ENCODE measurements at regions not wholly inside any gene's neighbourhood (a gene's known extent, or its start where the extent isn't known, plus 50 kb on each side); places are given as distances from the start of the nearest gene placed in this dataset.

DNA sequence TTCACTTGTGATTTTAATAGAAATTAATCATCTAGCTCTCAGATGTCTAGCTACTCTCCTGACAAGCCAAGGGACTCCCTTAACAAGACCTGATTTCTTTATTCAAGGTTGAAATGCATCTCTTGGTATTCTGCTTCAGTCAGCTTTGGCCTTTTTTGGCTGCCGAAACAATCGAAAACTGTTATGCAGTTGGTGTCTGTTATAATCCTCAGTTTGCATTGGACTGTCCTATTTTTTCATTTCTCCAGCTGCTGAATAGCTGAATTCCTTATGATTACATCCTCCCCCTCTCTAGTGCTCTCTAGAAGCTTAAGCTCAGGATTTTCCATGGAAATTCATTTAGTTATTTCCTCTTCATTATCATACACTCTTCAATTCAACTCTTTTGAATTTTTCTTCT, 177.2 kb downstream of the TRIML1 start:
- intact Hi-C loops (cut with DNase I): no loop called here
- Histone ChIP-seq H3K36me3 (no peaks in the 10 kb centered on the region), H3K27ac (no peak overlapping the region), H3K9me3 (peaks cover 0 to 15% (median 0%) of the 10 kb centered on the region in 11 donors), H3K27me3 (no peaks in the 10 kb centered on the region), H3K4me1 (no peaks in the 10 kb centered on the region), H3K4me3 (no peak overlapping the region)
- TF ChIP-seq, protein P1, sequence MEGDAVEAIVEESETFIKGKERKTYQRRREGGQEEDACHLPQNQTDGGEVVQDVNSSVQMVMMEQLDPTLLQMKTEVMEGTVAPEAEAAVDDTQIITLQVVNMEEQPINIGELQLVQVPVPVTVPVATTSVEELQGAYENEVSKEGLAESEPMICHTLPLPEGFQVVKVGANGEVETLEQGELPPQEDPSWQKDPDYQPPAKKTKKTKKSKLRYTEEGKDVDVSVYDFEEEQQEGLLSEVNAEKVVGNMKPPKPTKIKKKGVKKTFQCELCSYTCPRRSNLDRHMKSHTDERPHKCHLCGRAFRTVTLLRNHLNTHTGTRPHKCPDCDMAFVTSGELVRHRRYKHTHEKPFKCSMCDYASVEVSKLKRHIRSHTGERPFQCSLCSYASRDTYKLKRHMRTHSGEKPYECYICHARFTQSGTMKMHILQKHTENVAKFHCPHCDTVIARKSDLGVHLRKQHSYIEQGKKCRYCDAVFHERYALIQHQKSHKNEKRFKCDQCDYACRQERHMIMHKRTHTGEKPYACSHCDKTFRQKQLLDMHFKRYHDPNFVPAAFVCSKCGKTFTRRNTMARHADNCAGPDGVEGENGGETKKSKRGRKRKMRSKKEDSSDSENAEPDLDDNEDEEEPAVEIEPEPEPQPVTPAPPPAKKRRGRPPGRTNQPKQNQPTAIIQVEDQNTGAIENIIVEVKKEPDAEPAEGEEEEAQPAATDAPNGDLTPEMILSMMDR (IDR thresholded peaks at IDR 0.05): no peak
- ATAC-seq: no peak
- WGBS, 2 donors: 88 to 91% methylated on average over 2 of the region's 2 CpGs
- DNase-seq: no peak

DNA sequence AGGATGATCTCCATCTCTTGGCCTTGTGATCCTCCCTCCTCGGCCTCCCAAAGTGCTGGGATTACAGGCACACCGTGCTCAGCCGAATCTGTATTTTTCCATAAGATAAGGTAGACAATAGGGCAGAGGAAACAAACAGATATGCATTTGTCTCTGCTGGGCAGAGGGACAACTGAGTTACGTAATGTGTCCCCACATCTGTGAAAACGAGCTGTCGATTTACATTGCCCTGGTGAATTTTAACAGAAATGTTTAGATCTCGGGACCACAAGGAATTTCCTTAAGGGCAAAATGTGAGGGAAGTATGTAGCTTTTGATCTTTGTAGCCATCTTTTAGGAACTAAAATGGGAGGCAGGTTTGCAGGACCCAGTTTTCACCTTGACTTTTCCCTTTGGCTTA, 189.7 kb downstream of the TRIML1 start:
- ATAC-seq: no peak
- H3K9me3 ChIP-seq: no peaks in the 10 kb centered on the region
- H3K4me1 ChIP-seq: no peaks in the 10 kb centered on the region
- H3K36me3 ChIP-seq: no peaks in the 10 kb centered on the region
- no peak overlapping the region for H3K27ac ChIP-seq
- H3K27me3 ChIP-seq: peaks cover 0 to 4% (median 0%) of the 10 kb centered on the region in 7 donors
- TF ChIP-seq, protein P1 (IDR thresholded peaks at IDR 0.05): no peak
- no peak overlapping the region for H3K4me3 ChIP-seq
- no peak for DNase-seq
- WGBS, 2 donors: 74 to 83% methylated on average over 7 of the region's 7 CpGs
- intact Hi-C loops (cut with DNase I): no loop called here

DNA sequence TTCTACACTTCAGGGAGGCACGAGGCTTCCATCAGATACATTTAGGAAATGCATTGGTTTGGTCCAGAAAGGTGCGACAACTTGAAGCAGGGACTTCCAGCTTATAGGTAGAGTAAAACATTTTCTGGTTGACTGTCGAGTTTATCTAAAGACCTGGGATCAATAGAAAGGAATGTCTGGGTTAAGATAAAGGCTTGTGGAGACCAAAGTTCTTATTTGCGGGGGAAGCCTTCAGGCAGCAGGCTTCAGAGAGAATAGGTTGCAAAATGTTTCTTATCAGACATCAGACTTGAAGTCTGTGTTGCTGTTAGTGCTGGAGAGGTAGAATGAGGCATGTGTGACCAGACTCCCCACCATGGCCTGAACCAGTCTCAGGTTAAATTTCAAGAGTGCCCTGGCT, 190.3 kb downstream of the TRIML1 start:
- H3K9me3 ChIP-seq: no peaks in the 10 kb centered on the region
- no peak overlapping the region for H3K27ac ChIP-seq
- intact Hi-C loops (cut with DNase I): no loop called here
- H3K27me3 ChIP-seq: peaks cover 0 to 4% (median 0%) of the 10 kb centered on the region in 7 donors
- WGBS, 2 donors: 57 to 71% methylated on average over 4 of the region's 4 CpGs
- no peak for ATAC-seq
- no peaks in the 10 kb centered on the region for H3K4me1 ChIP-seq
- H3K36me3 ChIP-seq: no peaks in the 10 kb centered on the region
- DNase-seq: no peak
- no peak overlapping the region for H3K4me3 ChIP-seq
- TF ChIP-seq, protein P1 (IDR thresholded peaks at IDR 0.05): no peak

DNA sequence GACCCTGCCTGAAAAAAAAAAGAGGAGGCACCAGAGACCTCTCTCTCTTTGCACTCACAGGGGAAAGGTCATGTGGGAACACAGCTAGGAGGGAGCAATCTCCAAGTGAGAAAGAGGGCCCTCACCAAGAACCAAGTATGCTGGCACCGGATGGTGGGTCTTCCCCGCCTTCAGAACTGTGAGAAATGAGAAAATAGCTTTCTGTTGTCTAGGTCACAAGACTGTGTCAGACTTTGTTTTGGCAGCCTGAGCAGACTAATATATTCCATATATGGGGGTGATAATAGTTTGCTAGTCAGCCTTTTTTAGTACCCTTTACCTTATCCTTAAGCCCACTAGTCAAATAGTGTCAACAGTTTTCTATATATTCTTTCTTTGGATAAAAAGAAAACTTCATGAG, 193.0 kb downstream of the TRIML1 start:
- Histone ChIP-seq H3K4me3 (no peak overlapping the region), H3K9me3 (no peaks in the 10 kb centered on the region), H3K27ac (no peak overlapping the region), H3K36me3 (no peaks in the 10 kb centered on the region), H3K4me1 (no peaks in the 10 kb centered on the region), H3K27me3 (peaks cover 0 to 4% (median 0%) of the 10 kb centered on the region in 7 donors)
- DNase-seq: no peak
- intact Hi-C loops (cut with DNase I): no loop called here
- TF ChIP-seq, protein P1 (IDR thresholded peaks at IDR 0.05): no peak
- ATAC-seq: no peak
- WGBS, 2 donors: 71 to 72% methylated on average over 2 of the region's 2 CpGs

DNA sequence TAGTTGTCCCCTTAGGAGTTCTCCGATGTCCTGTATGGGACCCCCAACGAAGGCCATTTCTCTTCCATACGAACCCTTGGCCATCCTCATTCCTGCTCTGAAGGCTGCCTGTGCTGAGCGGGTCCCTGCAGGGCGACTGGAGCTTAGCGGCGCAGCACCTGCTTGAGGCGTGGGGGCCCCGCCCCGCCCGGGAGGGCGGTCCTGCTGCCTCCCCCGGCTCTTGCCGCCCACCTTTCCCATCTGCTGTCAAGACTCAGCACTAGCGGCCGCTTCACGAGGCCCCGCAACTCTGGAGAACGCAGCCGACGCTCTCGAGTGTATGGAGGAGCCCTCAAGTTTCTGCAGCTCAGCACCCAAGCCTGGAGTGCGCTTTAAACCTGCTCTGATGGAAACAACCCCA, 197.7 kb downstream of the TRIML1 start:
- no peaks in the 10 kb centered on the region for H3K9me3 ChIP-seq
- WGBS, 2 donors: 95 to 96% methylated on average over 23 of the region's 23 CpGs
- no peaks in the 10 kb centered on the region for H3K36me3 ChIP-seq
- TF ChIP-seq, protein P1 (IDR thresholded peaks at IDR 0.05): no peak
- no peaks in the 10 kb centered on the region for H3K27me3 ChIP-seq
- H3K4me3 ChIP-seq: no peak overlapping the region
- DNase-seq (no peak), ATAC-seq (no peak)
- H3K4me1 ChIP-seq: no peaks in the 10 kb centered on the region
- no peak overlapping the region for H3K27ac ChIP-seq
- intact Hi-C loops (cut with DNase I): no loop called here
